ENCODE measurements at regions not wholly inside any gene's neighbourhood (a gene's known extent, or its start where the extent isn't known, plus 50 kb on each side); places are given as distances from the start of the nearest gene placed in this dataset.

DNA sequence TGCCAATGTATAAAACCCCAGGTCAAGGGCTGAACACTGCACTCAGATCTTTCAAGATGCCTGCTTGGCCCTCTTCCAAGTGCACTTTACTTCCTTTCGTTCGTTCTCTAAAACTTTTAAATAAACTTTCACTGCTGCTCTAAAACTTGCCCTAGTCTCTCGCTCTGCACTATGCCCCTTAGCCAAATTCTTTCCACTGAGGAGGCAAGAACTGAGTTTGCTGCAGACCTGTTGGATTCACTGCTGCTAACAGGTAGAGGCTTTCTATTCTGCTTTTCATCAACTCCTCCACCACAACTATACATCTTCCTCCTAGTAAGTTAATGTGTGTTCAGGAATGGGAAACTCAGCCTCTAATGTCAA, 467.9 kb downstream of the MBD2 start:
- Mint-ChIP-seq H3K36me3 (no peaks in the 10 kb centered on the region), H3K4me3 (no peak overlapping the region), H3K9me3 (peaks cover 8% of the 10 kb centered on the region), H3K27ac (no peak overlapping the region), H3K4me1 (peaks cover 5% of the 10 kb centered on the region), H3K27me3 (ENCODE audit: low read depth) (no peaks in the 10 kb centered on the region)
- TF ChIP-seq, protein P1, sequence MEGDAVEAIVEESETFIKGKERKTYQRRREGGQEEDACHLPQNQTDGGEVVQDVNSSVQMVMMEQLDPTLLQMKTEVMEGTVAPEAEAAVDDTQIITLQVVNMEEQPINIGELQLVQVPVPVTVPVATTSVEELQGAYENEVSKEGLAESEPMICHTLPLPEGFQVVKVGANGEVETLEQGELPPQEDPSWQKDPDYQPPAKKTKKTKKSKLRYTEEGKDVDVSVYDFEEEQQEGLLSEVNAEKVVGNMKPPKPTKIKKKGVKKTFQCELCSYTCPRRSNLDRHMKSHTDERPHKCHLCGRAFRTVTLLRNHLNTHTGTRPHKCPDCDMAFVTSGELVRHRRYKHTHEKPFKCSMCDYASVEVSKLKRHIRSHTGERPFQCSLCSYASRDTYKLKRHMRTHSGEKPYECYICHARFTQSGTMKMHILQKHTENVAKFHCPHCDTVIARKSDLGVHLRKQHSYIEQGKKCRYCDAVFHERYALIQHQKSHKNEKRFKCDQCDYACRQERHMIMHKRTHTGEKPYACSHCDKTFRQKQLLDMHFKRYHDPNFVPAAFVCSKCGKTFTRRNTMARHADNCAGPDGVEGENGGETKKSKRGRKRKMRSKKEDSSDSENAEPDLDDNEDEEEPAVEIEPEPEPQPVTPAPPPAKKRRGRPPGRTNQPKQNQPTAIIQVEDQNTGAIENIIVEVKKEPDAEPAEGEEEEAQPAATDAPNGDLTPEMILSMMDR (IDR thresholded peaks at IDR 0.05; ENCODE audit: unreplicated experiment) = no peak
- no peak for DNase-seq (ENCODE audit: low spot score in 2 of 2, unreplicated experiment in 2 of 2)

DNA sequence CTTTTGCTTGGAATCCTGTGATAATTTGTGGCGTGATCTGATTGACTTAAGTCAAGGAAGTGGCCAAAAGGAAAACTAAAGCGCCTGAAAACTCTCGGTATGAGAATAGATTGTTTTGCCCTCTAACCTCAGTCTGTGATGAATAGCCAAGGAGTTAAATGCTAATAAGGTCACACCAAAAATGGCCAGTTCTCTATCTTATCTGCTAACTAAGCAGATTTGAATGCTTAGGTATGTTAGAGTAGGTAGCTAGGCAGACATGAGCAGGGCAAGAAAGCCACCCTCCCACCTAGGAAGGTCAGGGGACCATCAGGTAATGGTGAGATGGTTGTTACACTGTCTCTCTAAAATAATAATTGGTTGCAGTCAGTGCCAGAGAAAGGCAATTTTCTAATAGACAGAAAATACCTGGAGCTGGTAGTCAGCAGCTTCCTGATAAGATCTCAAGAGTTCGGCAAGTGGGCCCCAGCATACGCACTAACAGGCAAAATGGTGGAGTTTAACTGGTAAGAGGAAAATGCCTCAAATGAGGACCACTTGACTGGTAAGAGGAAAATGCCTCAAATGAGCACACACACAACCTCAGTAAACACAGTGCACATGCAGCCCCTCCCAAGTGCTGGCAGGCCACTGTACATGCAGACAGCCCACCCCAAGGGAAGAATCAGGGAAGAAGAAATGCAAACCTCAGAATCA, 468.4 kb downstream of the MBD2 start:
- Mint-ChIP-seq H3K27me3 (ENCODE audit: low read depth) (no peaks in the 10 kb centered on the region), H3K4me1 (peaks cover 5% of the 10 kb centered on the region), H3K4me3 (no peak overlapping the region), H3K36me3 (no peaks in the 10 kb centered on the region), H3K27ac (no peak overlapping the region), H3K9me3 (peaks cover 7% of the 10 kb centered on the region)
- DNase-seq (ENCODE audit: low spot score in 2 of 2, unreplicated experiment in 2 of 2) = no peak
- TF ChIP-seq, protein P1 (IDR thresholded peaks at IDR 0.05; ENCODE audit: unreplicated experiment) = no peak

DNA sequence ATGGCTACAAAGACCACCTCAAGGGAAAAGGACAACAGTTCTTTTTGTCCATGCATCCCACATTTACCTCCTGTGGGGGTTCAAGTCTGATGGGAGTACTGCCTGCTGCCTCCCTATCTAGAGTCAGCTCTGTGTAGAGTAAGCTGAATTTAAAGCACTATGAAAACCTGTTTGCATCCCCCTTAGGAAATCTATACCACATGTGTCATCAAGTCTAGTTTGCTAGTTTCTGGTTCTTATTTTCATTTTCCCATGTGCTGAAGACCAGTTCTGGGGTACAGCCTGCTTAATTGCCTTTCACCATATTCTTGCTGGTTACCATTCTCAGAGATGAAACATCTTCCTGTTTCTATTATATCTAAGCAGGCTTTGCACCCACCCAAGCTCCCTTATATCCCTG, 470.3 kb downstream of the MBD2 start:
- TF ChIP-seq, protein P1 (IDR thresholded peaks at IDR 0.05; ENCODE audit: unreplicated experiment) = no peak
- peaks cover 5% of the 10 kb centered on the region for H3K4me1 Mint-ChIP-seq
- no peak for DNase-seq (ENCODE audit: low spot score in 2 of 2, unreplicated experiment in 2 of 2)
- no peak overlapping the region for H3K4me3 Mint-ChIP-seq
- H3K27me3 Mint-ChIP-seq (ENCODE audit: low read depth) = no peaks in the 10 kb centered on the region
- H3K9me3 Mint-ChIP-seq = peaks cover 7% of the 10 kb centered on the region
- no peaks in the 10 kb centered on the region for H3K36me3 Mint-ChIP-seq
- no peak overlapping the region for H3K27ac Mint-ChIP-seq

DNA sequence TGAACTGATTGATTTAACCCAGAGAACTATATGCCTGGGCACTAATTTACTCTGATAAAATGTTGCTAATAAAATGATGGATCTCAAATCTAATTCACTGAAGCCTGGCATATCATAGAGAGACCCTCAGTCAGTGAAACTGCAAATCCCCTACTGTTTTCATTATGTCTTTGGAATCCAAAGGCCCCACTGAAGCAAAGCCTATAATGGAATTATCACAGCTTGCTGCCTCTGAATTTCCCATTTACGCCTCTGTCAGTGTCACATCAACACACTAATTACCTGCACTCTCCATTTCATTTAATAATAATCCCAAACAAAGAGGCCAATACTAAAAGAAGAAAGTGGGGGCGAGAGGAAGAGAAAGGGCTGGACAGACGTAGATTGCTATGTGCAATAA, 470.9 kb downstream of the MBD2 start:
- DNase-seq (ENCODE audit: low spot score in 2 of 2, unreplicated experiment in 2 of 2) = no peak
- H3K4me3 Mint-ChIP-seq = no peak overlapping the region
- no peak overlapping the region for H3K27ac Mint-ChIP-seq
- H3K9me3 Mint-ChIP-seq = peaks cover 7% of the 10 kb centered on the region
- no peaks in the 10 kb centered on the region for H3K27me3 Mint-ChIP-seq (ENCODE audit: low read depth)
- H3K4me1 Mint-ChIP-seq = peaks cover 5% of the 10 kb centered on the region
- H3K36me3 Mint-ChIP-seq = no peaks in the 10 kb centered on the region
- TF ChIP-seq, protein P1 (IDR thresholded peaks at IDR 0.05; ENCODE audit: unreplicated experiment) = no peak

DNA sequence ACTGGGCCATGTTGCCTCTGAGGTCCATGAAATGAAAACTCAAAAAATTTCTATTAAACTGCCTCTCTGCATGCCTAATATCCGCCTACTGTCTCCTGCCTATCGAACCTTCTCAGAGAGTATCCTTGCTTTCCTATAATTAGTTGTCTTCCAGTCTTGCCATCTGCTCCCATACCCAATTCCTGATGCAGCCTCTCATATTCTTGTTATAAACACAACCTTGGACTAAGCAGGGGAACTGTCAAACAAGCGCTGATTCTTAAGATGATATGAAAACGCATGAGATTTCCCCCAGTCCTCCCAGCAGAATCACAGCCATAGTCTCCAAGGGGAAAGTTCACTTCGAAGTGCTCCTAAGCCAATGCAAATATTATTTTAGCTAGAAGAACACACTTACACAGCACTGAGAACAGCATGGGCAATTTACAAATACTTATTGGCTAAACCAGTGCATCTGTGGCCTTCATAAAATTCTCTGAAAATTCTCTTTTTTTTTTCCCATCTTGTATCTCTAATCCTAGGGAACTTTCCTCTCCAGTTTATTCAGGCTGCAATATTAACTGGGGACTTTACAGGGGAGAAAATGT, 471.6 kb downstream of the MBD2 start:
- TF ChIP-seq, protein P1 (IDR thresholded peaks at IDR 0.05; ENCODE audit: unreplicated experiment) = no peak
- Mint-ChIP-seq H3K36me3 (no peaks in the 10 kb centered on the region), H3K4me1 (no peaks in the 10 kb centered on the region), H3K9me3 (peaks cover 7% of the 10 kb centered on the region), H3K27ac (no peak overlapping the region), H3K27me3 (ENCODE audit: low read depth) (no peaks in the 10 kb centered on the region), H3K4me3 (no peak overlapping the region)
- no peak for DNase-seq (ENCODE audit: low spot score in 2 of 2, unreplicated experiment in 2 of 2)

Data from mesothelial cell of epicardium (in vitro differentiated cells).